ENCODE measurements at regions not wholly inside any gene's neighbourhood (a gene's known extent, or its start where the extent isn't known, plus 50 kb on each side); places are given as distances from the start of the nearest gene placed in this dataset.
"Not testable (repeated sequence)": the region's sequence is repeated elsewhere in the genome, so short reads cannot be mapped to it uniquely, and the experiment has no call there.

- no peak for TF ChIP-seq NFRKB (IDR thresholded peaks at IDR 0.05)
- TF ChIP-seq PKNOX1 (IDR thresholded peaks at IDR 0.05), result no peak
- no peak for TF ChIP-seq ARNT (IDR thresholded peaks at IDR 0.05)
- TF ChIP-seq SP1 (IDR thresholded peaks at IDR 0.05), result no peak
- TF ChIP-seq FOXK2 (IDR thresholded peaks at IDR 0.05), result no peak
- no peak for TF ChIP-seq ZNF384 (IDR thresholded peaks at IDR 0.05)
- POLR2A ChIA-PET, result no interaction called here
- CTCF ChIA-PET, result no interaction called here
- DNase-seq (ENCODE audit: extremely low spot score), result no peak
These were observed 231.0 kb downstream of the GOLGA6L6 start for GRCh38 chr15:20310603-20311002.

GRCh38 chr15:20309966-20310365 is 231.6 kb downstream of the GOLGA6L6 start:
- POLR2A ChIA-PET; DNase-seq (ENCODE audit: extremely low spot score); CTCF ChIA-PET: not testable (repeated sequence)

GRCh38 chr15:20309395-20309794 is 232.2 kb downstream of the GOLGA6L6 start:
- DNase-seq (ENCODE audit: extremely low spot score); CTCF ChIA-PET; POLR2A ChIA-PET: not testable (repeated sequence)

- POLR2A ChIA-PET; CTCF ChIA-PET; DNase-seq (ENCODE audit: extremely low spot score): not testable (repeated sequence)
These were observed 233.4 kb downstream of the GOLGA6L6 start for GRCh38 chr15:20308027-20308690.

GRCh38 chr15:20307137-20307536 is 234.5 kb downstream of the GOLGA6L6 start:
- POLR2A ChIA-PET; CTCF ChIA-PET; DNase-seq (ENCODE audit: extremely low spot score): not testable (repeated sequence)

- CTCF ChIA-PET; DNase-seq (ENCODE audit: extremely low spot score); POLR2A ChIA-PET: not testable (repeated sequence)
These were observed 235.0 kb downstream of the GOLGA6L6 start for GRCh38 chr15:20306497-20307106.

GRCh38 chr15:20305912-20306311 is 235.7 kb downstream of the GOLGA6L6 start:
- POLR2A ChIA-PET; DNase-seq (ENCODE audit: extremely low spot score); CTCF ChIA-PET: not testable (repeated sequence)

GRCh38 chr15:20305015-20305465 is 236.6 kb downstream of the GOLGA6L6 start:
- DNase-seq (ENCODE audit: extremely low spot score); POLR2A ChIA-PET; CTCF ChIA-PET: not testable (repeated sequence)

- DNase-seq (ENCODE audit: extremely low spot score); POLR2A ChIA-PET; CTCF ChIA-PET: not testable (repeated sequence)
These were observed 237.2 kb downstream of the GOLGA6L6 start for GRCh38 chr15:20304282-20305014.

GRCh38 chr15:20303248-20304171 is 238.1 kb downstream of the GOLGA6L6 start:
- POLR2A ChIA-PET; DNase-seq (ENCODE audit: extremely low spot score): not testable (repeated sequence)

GRCh38 chr15:20302141-20303069 is 239.2 kb downstream of the GOLGA6L6 start:
- DNase-seq (ENCODE audit: extremely low spot score); POLR2A ChIA-PET; CTCF ChIA-PET: not testable (repeated sequence)

More at GRCh38 chr15:20303248-20304171, 238.1 kb downstream of the GOLGA6L6 start:
- CTCF ChIA-PET, result not testable (repeated sequence)

- POLR2A ChIA-PET, CTCF ChIA-PET: not testable (repeated sequence)
These were observed 240.0 kb downstream of the GOLGA6L6 start for GRCh38 chr15:20301471-20302081.

GRCh38 chr15:20301041-20301390 is 240.6 kb downstream of the GOLGA6L6 start:
- DNase-seq (ENCODE audit: extremely low spot score); POLR2A ChIA-PET; CTCF ChIA-PET: not testable (repeated sequence)

More at GRCh38 chr15:20301471-20302081, 240.0 kb downstream of the GOLGA6L6 start:
- DNase-seq (ENCODE audit: extremely low spot score), result not testable (repeated sequence)

- DNase-seq (ENCODE audit: extremely low spot score); CTCF ChIA-PET; POLR2A ChIA-PET: not testable (repeated sequence)
These were observed 241.1 kb downstream of the GOLGA6L6 start for GRCh38 chr15:20300351-20301040.

Data from HEK293T (cell line).